Smooth muscle cell of the brain vasculature (primary cell): ENCODE measurements at regions not wholly inside any gene's neighbourhood (a gene's known extent, or its start where the extent isn't known, plus 50 kb on each side); places are given as distances from the start of the nearest gene placed in this dataset.
"Not testable (repeated sequence)": the region's sequence is repeated elsewhere in the genome, so short reads cannot be mapped to it uniquely, and the experiment has no call there.

Experiments used
- DNase-seq: peaks from one replicate; pipeline ENCODE4 v3.0.0-alpha.2; 2012; ENCODE audit warnings: low read depth, low spot score

- DNase-seq, result no peak
These were observed 719.7 kb upstream of the MIR17HG start for GRCh38 chr13:90627813-90628212.

GRCh38 chr13:90628471-90628870 is 719.0 kb upstream of the MIR17HG start:
- no peak for DNase-seq

GRCh38 chr13:90630716-90631115 is 716.8 kb upstream of the MIR17HG start:
- DNase-seq, result no peak

- DNase-seq, result no peak
These were observed 715.3 kb upstream of the MIR17HG start for GRCh38 chr13:90632184-90632583.

GRCh38 chr13:90633849-90634248 is 713.6 kb upstream of the MIR17HG start:
- DNase-seq, result no peak

GRCh38 chr13:90640976-90641375 is 706.5 kb upstream of the MIR17HG start:
- DNase-seq, result no peak

GRCh38 chr13:90641884-90642283 is 705.6 kb upstream of the MIR17HG start:
- DNase-seq, result no peak

GRCh38 chr13:90645582-90645981 is 701.9 kb upstream of the MIR17HG start:
- DNase-seq, result no peak

GRCh38 chr13:90648497-90648896 is 699.0 kb upstream of the MIR17HG start:
- DNase-seq, result no peak

- no peak for DNase-seq
These were observed 695.5 kb upstream of the MIR17HG start for GRCh38 chr13:90652036-90652435.

GRCh38 chr13:90654970-90655369 is 692.5 kb upstream of the MIR17HG start:
- DNase-seq, result no peak

- DNase-seq, result not testable (repeated sequence)
These were observed 683.3 kb upstream of the MIR17HG start for GRCh38 chr13:90664200-90664599.

GRCh38 chr13:90673746-90674145 is 673.7 kb upstream of the MIR17HG start:
- DNase-seq, result no peak

- DNase-seq, result no peak
These were observed 672.4 kb upstream of the MIR17HG start for GRCh38 chr13:90675129-90675528.

- DNase-seq, result no peak
These were observed 666.7 kb upstream of the MIR17HG start for GRCh38 chr13:90680826-90681225.

GRCh38 chr13:90683711-90684131 is 663.8 kb upstream of the MIR17HG start:
- DNase-seq, result no peak

GRCh38 chr13:90686442-90686841 is 661.0 kb upstream of the MIR17HG start:
- DNase-seq, result no peak

- no peak for DNase-seq
These were observed 658.4 kb upstream of the MIR17HG start for GRCh38 chr13:90689111-90689510.

GRCh38 chr13:90690458-90691080 is 656.9 kb upstream of the MIR17HG start:
- DNase-seq, result no peak

GRCh38 chr13:90696254-90696653 is 651.2 kb upstream of the MIR17HG start:
- no peak for DNase-seq

- no peak for DNase-seq
These were observed 650.8 kb upstream of the MIR17HG start for GRCh38 chr13:90696656-90697055.

GRCh38 chr13:90700340-90700739 is 647.1 kb upstream of the MIR17HG start:
- no peak for DNase-seq

- DNase-seq, result no peak
These were observed 646.2 kb upstream of the MIR17HG start for GRCh38 chr13:90701264-90701663.

- DNase-seq, result no peak
These were observed 645.4 kb upstream of the MIR17HG start for GRCh38 chr13:90702050-90702449.
